Caco-2 (cell line): ENCODE measurements at regions not wholly inside any gene's neighbourhood (a gene's known extent, or its start where the extent isn't known, plus 50 kb on each side); places are given as distances from the start of the nearest gene placed in this dataset.

ENCODE experiments used
- BruUV-seq: library from RNA; stranded (reverse); fragments of 400-500 nt; replicated peaks from 2 replicates; lab custom pipeline; 2021; lab: Mats Ljungman, UMichigan
- CTCF ChIA-PET: fragments of 300-600 bp; sonication (Branson Sonifier 250); formaldehyde crosslinking; loops from one replicate; lab custom pipeline; 2022; ENCODE audit warnings: antibody characterized with exemption; lab: Charles Lee
- POLR2A ChIA-PET: fragments of 300-600 bp; sonication (Branson Sonifier 250); formaldehyde crosslinking; loops from one replicate; lab custom pipeline; 2022; ENCODE audit warnings: antibody characterized with exemption; lab: Charles Lee
- DNase-seq, 2 experiments: peaks; one replicate each; pipeline versions ENCODE4 v3.0.0 to v3.0.0-alpha.2; 2020 to 2022
- H3K27me3 ChIP-seq: replicated peaks from 2 replicates; pipeline ENCODE4 v1.6.0; 2011; ENCODE audit warnings: low read length; ENCODE audit not compliant: control insufficient read depth, insufficient read depth
- H3K36me3 ChIP-seq: 2 replicates; pipeline ENCODE4 v1.5.1; 2011; ENCODE audit warnings: low read length; ENCODE audit not compliant: control insufficient read depth, insufficient read depth
- H3K4me1 ChIP-seq: fragments of 250-450 bp; sonication (Bioruptor Pico); 2 replicates; pipeline ENCODE4 v1.5.1; 2020; ENCODE audit warnings: mild to moderate bottlenecking
- H3K4me3 ChIP-seq: 2 replicates; pipeline ENCODE4 v1.5.1; 2011; ENCODE audit warnings: low read depth, mild to moderate bottlenecking, control low read depth, low read length
- H3K9me3 ChIP-seq: fragments of 250-450 bp; sonication (Bioruptor Pico); 2 replicates; pipeline ENCODE4 v1.5.1; 2020; ENCODE audit warnings: mild to moderate bottlenecking, moderate library complexity
- H3K27ac Mint-ChIP-seq: one replicate; pipeline ENCODE4 v1.8.0; 2022; ENCODE audit warnings: mixed read lengths; ENCODE audit not compliant: unreplicated experiment
- H3K27me3 Mint-ChIP-seq: one replicate; pipeline ENCODE4 v1.8.0; 2022; ENCODE audit warnings: mixed read lengths; ENCODE audit not compliant: insufficient read depth, unreplicated experiment
- H3K36me3 Mint-ChIP-seq: one replicate; pipeline ENCODE4 v1.8.0; 2022; ENCODE audit warnings: mild to moderate bottlenecking, mixed read lengths; ENCODE audit not compliant: insufficient read depth, unreplicated experiment
- H3K4me1 Mint-ChIP-seq: one replicate; pipeline ENCODE4 v1.8.0; 2022; ENCODE audit warnings: low read depth, mixed read lengths; ENCODE audit not compliant: unreplicated experiment
- H3K4me3 Mint-ChIP-seq: one replicate; pipeline ENCODE4 v1.8.0; 2022; ENCODE audit warnings: mild to moderate bottlenecking, moderate library complexity, mixed read lengths; ENCODE audit not compliant: unreplicated experiment
- H3K9me3 Mint-ChIP-seq: one replicate; pipeline ENCODE4 v1.8.0; 2022; ENCODE audit warnings: mixed read lengths; ENCODE audit not compliant: unreplicated experiment
- CTCF ChIP-seq, 2 experiments: fragments of 200-600 bp in 1 of 2; IDR thresholded peaks; 1 replicate in 1 of 2; 2 replicates in 1 of 2; pipeline versions ENCODE4 v1.5.1 to v1.8.0; 2011 to 2022; ENCODE audit warnings: antibody characterized with exemption in 1 of 2, control low read depth in 1 of 2, inconsistent platforms in 1 of 2, low read depth in 1 of 2, low read length in 1 of 2, mild to moderate bottlenecking in 1 of 2, moderate library complexity in 1 of 2; ENCODE audit not compliant: insufficient read depth in 1 of 2, severe bottlenecking in 1 of 2, unreplicated experiment in 1 of 2
- intact Hi-C: fragments of 100-400 bp; cut with micrococcal nuclease; formaldehyde crosslinking; loops from one replicate; pipeline ENCODE4 v1.10.0; 2022; ENCODE audit not compliant: unreplicated experiment

GRCh38 chr13:22596171-22596863 lies 584.5 kb upstream of the SGCG start:
- ChIA-PET POLR2A (no interaction called here), CTCF (no interaction called here)
- peak; percentile 60 for DNase-seq
- no peaks in the 10 kb centered on the region for H3K9me3 Mint-ChIP-seq
- no peaks in the 10 kb centered on the region for H3K36me3 Mint-ChIP-seq
- TF ChIP-seq CTCF (IDR thresholded peaks at IDR 0.05; ENCODE audit: insufficient read depth in 1 of 2, low read depth in 1 of 2, low read length in 1 of 2, severe bottlenecking in 1 of 2, unreplicated experiment in 1 of 2), result no peak
- Histone ChIP-seq H3K36me3 (no peaks in the 10 kb centered on the region), H3K9me3 (no peaks in the 10 kb centered on the region), H3K4me1 (peaks cover 22% of the 10 kb centered on the region), H3K4me3 (no peak overlapping the region), H3K27me3 (no peaks in the 10 kb centered on the region)
- peak overlapping the region; percentile 49 for H3K4me3 Mint-ChIP-seq
- H3K27ac Mint-ChIP-seq, result peak overlapping the region; percentile 27
- H3K27me3 Mint-ChIP-seq, result no peaks in the 10 kb centered on the region
- intact Hi-C loops, result no loop called here
- no TSS peak for BruUV-seq
- peaks cover 14% of the 10 kb centered on the region for H3K4me1 Mint-ChIP-seq

DNA sequence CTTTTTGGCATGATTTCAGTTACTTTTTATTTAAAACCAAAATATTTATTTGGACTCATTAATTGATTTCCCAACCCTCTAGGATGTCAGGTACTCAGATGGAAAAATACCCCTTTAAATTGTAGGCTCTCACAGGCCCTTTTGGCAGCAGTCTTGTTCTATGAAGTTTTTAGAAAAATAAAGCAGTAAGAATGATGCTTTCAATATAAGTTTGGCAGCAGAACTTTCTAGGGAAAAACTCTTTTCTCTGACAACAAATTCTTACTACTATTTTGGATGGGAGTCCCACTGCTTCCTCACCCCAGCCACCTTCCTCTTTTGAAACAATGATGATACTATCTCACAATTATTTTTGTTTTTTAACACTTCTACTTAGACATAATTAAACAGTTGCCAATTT lies 581.6 kb upstream of the SGCG start:
- intact Hi-C loops, result no loop called here
- Mint-ChIP-seq H3K9me3 (peaks cover 1% of the 10 kb centered on the region), H3K27me3 (no peaks in the 10 kb centered on the region), H3K27ac (no peak overlapping the region), H3K4me3 (no peak overlapping the region), H3K4me1 (peaks cover 14% of the 10 kb centered on the region), H3K36me3 (no peaks in the 10 kb centered on the region)
- peaks cover 22% of the 10 kb centered on the region for H3K4me1 ChIP-seq
- no TSS peak for BruUV-seq
- ChIA-PET CTCF (no interaction called here), POLR2A (no interaction called here)
- TF ChIP-seq CTCF (IDR thresholded peaks at IDR 0.05; ENCODE audit: insufficient read depth in 1 of 2, low read depth in 1 of 2, low read length in 1 of 2, severe bottlenecking in 1 of 2, unreplicated experiment in 1 of 2), result no peak
- DNase-seq, result no peak
- no peaks in the 10 kb centered on the region for H3K9me3 ChIP-seq
- H3K36me3 ChIP-seq, result no peaks in the 10 kb centered on the region
- H3K4me3 ChIP-seq, result no peak overlapping the region
- H3K27me3 ChIP-seq, result no peaks in the 10 kb centered on the region

GRCh38 chr13:22618002-22618401 lies 562.8 kb upstream of the SGCG start:
- H3K4me1 ChIP-seq, result no peaks in the 10 kb centered on the region
- Mint-ChIP-seq H3K4me3 (no peak overlapping the region), H3K9me3 (peaks cover 3% of the 10 kb centered on the region), H3K27me3 (no peaks in the 10 kb centered on the region), H3K36me3 (no peaks in the 10 kb centered on the region), H3K4me1 (no peaks in the 10 kb centered on the region), H3K27ac (no peak overlapping the region)
- POLR2A ChIA-PET, result no interaction called here
- BruUV-seq, result no TSS peak
- no peak overlapping the region for H3K4me3 ChIP-seq
- TF ChIP-seq CTCF (IDR thresholded peaks at IDR 0.05; ENCODE audit: insufficient read depth in 1 of 2, low read depth in 1 of 2, low read length in 1 of 2, severe bottlenecking in 1 of 2, unreplicated experiment in 1 of 2), result no peak
- peaks cover 9% of the 10 kb centered on the region for H3K9me3 ChIP-seq
- H3K27me3 ChIP-seq, result no peaks in the 10 kb centered on the region
- CTCF ChIA-PET, result no interaction called here
- no peak for DNase-seq
- no peaks in the 10 kb centered on the region for H3K36me3 ChIP-seq
- intact Hi-C loops, result no loop called here
